Stimulated activated CD8-positive, alpha-beta memory T cell treated with anti-CD3 and anti-CD28 coated beads, Interleukin-15, amount 100 ng/mL, for 4 hours (primary cell): ENCODE measurements at regions not wholly inside any gene's neighbourhood (a gene's known extent, or its start where the extent isn't known, plus 50 kb on each side); places are given as distances from the start of the nearest gene placed in this dataset.
A peak's percentile ranks its signal among the peaks of the same experiment; 100 is the strongest.

Source experiments
- DNase-seq, 2 donors: peaks; one replicate each; pipeline ENCODE4 v3.0.0-alpha.2; 2020; ENCODE audit warnings: low read depth in 2 of 2

DNA sequence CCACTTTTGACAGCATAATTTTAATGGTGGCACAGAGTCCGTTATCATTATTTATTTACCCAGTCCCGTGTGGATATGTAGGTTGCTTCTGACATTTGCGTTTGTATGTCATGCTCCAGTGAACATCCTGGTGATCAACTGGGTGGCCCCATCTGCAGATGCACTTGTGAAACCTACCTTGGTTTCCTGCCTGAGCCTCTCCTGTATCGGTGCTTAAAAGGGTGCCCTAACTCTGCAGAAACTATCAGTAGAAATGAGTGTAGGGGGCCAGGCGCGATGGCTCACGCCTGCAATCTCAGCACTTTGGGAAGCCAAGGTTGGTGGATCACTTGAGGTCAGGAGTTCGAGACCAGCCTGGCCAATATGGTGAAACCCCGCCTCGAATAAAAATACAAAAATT is 92.1 kb upstream of the IER5L start:
- no peak for DNase-seq

- no peak for DNase-seq
Measured at GRCh38 chr9:129267141-129267540, 89.1 kb upstream of the IER5L start.

DNA sequence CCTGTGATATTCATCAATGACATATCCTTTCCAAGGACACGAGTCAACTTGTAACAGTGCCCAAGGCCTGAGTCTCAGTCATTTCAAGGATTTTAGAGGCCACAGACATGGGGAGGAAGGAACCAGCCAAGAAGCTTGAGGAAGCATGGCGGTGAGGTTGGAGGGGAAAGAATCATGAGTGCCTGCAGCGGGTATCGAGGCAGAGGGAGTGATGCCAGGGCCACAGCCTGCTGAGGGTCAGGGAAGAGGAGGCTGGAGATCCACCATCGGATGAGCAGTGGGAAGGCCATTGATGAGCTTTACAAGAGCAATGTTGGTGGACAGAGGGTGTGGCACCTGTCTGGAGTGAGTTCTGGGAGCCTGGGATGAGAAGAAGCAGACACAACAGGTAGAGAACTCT is 88.5 kb upstream of the IER5L start:
- DNase-seq: no peak

DNA sequence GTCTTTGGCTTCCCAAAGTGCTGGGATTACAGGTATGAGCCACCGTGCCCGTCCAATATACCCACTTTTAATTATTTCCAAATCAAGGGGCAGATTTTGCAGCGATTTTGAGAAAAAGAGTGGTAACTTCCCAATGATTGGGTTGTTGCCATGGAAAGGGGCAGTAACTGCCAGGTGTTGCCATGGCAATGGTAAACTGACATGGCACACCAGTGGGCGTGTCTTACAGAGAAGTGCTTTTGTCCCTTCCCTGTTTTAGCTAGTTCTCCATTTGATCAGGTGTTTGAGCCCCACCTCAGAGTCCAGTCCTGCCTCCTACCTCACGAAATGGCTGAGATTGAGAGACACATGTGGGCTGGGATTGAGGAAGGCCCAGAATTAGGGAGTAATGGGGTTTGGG is 86.3 kb upstream of the IER5L start:
- DNase-seq: no peak

GRCh38 chr9:129263836-129264235 is 85.8 kb upstream of the IER5L start:
- no peak for DNase-seq

DNA sequence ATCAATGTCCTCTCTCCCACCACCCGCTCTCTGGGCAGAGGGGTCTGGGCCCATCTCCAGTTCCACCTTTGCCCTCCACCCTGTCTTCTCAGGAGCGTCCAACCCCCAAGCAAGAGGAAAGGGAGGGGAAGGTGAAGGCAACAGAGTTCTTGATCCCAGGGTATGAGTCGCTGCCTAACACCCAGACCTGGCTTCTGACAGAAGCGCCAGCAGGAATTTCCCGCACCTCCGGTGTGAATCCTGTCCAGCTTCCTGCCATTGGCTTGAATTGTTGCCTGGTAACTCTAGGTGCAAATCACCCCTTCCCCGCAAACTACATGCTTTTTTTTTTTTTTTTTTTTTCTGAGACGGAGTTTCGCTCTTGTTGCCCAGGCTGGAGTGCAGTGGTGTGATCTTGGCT is 84.2 kb upstream of the IER5L start:
- no peak for DNase-seq

DNA sequence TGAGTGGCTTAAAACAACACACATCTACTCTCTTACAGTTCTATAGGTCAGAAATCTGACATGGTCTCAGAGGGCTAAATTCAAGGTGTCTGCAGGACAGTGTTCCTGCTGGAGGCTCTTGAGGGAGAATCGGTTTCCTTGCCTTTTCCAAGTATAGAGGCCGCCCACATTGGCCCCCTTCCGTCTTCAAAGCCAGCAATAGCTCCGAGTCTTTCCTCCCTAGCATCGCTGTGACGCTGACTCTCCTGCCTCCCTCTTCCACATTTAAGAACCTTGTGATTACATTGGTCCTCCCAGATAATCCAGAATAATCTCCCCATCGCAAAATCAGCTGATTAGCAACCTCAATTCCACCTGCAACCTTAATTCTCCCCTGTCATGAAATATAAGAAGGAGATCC is 81.3 kb upstream of the IER5L start:
- no peak for DNase-seq

- no peak for DNase-seq
Measured at GRCh38 chr9:129258823-129259301, 80.8 kb upstream of the IER5L start.

GRCh38 chr9:129258124-129258822 is 80.2 kb upstream of the IER5L start:
- peak; percentile 81 to 82 for DNase-seq

GRCh38 chr9:129256959-129257713 is 79.1 kb upstream of the IER5L start:
- no peak for DNase-seq

DNA sequence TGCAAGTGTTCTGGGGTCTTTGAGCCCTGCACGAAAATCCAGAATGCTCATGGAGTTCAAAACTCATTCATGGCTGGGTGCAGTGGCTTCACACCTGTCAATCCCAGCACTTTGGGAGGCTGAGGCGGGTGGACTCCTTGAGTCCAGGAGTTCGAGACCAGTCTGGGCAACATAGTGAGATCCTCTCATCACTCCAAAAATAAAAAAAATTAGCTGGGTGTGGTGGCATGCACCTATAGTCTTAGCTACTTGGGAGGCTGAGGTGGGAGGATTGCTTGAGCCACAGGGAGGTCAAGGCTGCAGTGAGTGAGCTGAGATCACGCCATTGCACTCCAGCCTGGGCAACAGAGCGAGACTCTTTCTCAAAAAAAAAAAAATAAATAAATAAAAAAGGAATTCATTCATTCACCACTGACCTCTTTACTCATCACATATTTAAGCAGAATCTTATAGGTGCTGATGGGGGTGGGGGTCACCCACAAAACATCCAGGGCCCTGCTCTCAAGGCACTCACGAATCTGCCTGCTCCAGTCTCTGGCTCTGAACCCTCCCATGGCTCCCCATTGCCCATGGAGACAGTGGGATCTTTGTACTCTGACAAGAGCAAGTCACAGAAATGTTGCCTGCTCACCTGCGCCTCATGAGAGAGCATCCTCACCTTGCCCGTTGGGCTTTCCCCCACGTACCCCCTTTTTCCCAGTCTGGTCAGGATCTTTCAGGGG is 76.7 kb upstream of the IER5L start:
- no peak for DNase-seq

GRCh38 chr9:129253803-129254381 is 75.8 kb upstream of the IER5L start:
- no peak for DNase-seq

GRCh38 chr9:129252937-129253802 is 75.1 kb upstream of the IER5L start:
- no peak for DNase-seq

DNA sequence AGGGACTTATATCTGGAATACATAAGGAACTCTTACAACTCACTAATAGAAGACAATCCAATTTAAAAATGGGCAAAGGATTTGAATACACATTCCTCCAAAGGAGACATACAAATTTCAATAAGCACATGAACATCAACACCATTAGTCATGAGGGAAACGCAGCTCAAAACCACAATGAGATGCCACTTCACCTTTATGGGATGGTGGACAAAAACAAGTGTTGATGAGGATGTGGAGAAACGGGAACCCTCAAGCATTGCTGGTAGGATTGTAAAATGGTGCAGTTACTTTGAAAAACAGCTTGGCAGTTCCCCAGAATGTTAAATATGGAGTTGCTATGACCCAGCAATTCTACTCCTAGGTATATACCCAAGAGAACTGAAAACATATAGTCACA is 72.7 kb upstream of the IER5L start:
- DNase-seq: no peak

GRCh38 chr9:129247285-129248153 is 69.5 kb upstream of the IER5L start:
- no peak for DNase-seq

DNA sequence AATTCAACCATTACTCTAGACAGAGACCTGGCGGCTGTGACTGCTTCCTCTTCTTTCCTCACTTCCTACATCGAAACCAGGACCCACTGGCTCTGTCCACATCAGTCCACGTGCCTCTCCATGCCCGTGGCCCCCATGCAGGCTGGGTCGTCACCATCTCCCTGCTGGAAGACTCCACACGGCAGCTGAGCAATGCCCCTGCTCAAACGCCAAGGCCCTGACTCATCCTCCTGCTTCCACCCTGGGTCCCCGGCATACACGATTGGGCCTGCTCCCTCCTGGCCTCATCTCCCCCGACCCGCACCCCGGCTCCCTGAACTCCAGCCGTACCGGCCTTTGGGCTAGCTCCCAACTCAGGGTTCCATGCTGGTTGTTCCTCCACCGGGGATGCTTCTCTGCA is 67.2 kb upstream of the IER5L start:
- DNase-seq: no peak

DNA sequence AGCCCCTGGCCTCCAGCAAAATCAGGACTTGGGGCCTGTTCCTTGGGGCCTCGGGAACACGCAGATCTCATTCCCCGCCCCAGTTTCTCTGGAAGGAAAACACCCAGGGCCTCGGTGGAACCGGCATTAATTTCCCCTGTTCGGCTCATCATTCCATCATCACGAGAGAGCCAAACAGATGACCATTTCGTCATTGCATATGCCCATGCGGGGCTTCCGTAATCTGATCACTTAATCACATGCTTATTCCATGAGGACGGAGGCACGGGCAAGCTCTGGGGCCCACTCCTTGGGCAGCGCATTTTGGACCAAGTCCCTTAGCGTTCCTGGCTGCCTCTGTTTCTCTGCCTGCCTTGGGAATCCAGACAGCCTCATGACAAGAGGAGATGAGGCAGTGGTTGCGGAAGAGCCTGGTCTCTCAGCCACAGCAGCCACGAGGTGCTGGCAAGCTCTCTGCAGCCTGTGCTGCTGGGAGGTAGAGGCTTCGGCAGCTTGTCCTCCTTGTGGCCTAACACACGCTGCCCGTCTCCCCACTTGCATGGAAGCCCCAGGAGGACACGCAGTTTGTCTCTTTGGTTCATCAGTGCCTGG is 65.0 kb upstream of the IER5L start:
- DNase-seq: no peak

DNA sequence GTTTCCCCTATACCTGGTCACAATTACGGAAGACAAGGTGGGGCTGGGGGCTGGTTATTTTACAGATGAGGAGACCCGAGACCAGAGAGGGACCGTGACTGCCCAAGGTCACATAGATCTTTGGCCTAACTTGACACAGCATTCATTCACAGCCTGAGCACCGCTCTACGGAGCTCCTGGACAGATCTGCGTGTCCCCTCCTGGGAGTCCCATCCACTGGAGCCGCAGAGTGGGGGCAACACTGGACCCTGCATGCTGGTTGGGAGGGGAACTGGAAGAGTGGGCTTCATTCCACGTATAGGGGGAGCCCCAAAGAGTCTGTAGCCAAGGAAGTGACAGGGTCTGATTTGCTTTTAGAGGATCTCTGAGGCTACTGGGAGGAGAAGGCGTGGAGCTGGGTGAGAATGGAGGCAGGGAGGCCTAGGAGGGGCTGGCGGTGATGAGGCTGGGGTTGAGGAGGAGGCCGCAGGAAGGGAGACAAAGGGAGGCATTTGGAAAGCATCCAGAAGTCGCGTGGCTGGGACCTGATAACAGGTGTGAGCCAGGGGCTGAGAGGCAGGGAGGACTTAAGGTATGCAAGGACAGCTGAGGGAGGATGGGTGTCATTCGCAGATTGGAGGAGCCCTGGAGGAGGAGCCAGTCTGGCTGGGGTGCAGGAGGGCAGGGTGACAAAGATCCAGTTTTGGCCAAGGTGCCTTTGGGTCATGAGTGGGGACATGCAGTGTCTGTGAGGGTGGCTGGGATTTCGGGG is 64.3 kb upstream of the IER5L start:
- no peak for DNase-seq

- no peak for DNase-seq
Measured at GRCh38 chr9:129241725-129242124, 63.7 kb upstream of the IER5L start.
